WTC11 (cell line): ENCODE measurements at regions not wholly inside any gene's neighbourhood (a gene's known extent, or its start where the extent isn't known, plus 50 kb on each side); places are given as distances from the start of the nearest gene placed in this dataset.

ENCODE experiments used
- ZNF416 ChIP-seq: fragments of 250-450 bp; sonication (Bioruptor Pico); IDR thresholded peaks from 2 replicates; pipeline ENCODE4 v1.9.0; 2021; ENCODE audit warnings: mild to moderate bottlenecking, inconsistent platforms
- TF ChIP-seq, protein P1 (sequence below): fragments of 200-600 bp; IDR thresholded peaks from 2 replicates; pipeline ENCODE4 v1.8.0; 2022; ENCODE audit warnings: antibody characterized with exemption
- TF ChIP-seq, protein P2 (sequence below): sonication (generic); formaldehyde crosslinking; IDR thresholded peaks from 2 replicates; pipeline ENCODE4 v1.8.1; 2023; ENCODE audit warnings: mild to moderate bottlenecking, moderate library complexity, missing genetic modification reagents
- TF ChIP-seq, protein P3 (sequence below): sonication (generic); formaldehyde crosslinking; conservative IDR thresholded peaks from 2 replicates; pipeline ENCODE4 v1.8.1; 2023; ENCODE audit warnings: mild to moderate bottlenecking, low read depth, missing genetic modification reagents, moderate library complexity

DNA sequence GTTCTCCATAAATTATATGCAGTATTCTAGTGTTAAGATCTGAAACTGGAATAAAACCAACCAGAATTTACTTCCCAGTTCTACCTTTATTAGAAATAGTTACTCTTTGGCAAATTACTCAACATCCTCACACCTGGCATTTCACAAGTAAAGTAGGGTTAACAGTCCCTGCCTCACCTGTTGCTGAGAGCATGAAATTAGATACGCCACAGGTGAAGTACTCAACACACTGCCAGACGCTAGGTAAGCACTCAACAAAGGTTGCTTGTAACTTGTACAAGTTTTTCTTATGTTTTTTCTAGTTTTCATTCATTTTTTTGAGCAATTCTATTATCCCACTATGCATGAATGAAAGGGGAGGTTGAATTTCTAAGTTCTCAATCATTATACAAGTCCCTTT is 267.6 kb upstream of the ARHGAP42 start:
- TF ChIP-seq, protein P1, sequence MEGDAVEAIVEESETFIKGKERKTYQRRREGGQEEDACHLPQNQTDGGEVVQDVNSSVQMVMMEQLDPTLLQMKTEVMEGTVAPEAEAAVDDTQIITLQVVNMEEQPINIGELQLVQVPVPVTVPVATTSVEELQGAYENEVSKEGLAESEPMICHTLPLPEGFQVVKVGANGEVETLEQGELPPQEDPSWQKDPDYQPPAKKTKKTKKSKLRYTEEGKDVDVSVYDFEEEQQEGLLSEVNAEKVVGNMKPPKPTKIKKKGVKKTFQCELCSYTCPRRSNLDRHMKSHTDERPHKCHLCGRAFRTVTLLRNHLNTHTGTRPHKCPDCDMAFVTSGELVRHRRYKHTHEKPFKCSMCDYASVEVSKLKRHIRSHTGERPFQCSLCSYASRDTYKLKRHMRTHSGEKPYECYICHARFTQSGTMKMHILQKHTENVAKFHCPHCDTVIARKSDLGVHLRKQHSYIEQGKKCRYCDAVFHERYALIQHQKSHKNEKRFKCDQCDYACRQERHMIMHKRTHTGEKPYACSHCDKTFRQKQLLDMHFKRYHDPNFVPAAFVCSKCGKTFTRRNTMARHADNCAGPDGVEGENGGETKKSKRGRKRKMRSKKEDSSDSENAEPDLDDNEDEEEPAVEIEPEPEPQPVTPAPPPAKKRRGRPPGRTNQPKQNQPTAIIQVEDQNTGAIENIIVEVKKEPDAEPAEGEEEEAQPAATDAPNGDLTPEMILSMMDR: no peak
- TF ChIP-seq, protein P2, sequence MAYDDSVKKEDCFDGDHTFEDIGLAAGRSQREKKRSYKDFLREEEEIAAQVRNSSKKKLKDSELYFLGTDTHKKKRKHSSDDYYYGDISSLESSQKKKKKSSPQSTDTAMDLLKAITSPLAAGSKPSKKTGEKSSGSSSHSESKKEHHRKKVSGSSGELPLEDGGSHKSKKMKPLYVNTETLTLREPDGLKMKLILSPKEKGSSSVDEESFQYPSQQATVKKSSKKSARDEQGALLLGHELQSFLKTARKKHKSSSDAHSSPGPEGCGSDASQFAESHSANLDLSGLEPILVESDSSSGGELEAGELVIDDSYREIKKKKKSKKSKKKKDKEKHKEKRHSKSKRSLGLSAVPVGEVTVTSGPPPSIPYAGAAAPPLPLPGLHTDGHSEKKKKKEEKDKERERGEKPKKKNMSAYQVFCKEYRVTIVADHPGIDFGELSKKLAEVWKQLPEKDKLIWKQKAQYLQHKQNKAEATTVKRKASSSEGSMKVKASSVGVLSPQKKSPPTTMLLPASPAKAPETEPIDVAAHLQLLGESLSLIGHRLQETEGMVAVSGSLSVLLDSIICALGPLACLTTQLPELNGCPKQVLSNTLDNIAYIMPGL (CRISPR knock-in tag): no peak
- TF ChIP-seq, protein P3, sequence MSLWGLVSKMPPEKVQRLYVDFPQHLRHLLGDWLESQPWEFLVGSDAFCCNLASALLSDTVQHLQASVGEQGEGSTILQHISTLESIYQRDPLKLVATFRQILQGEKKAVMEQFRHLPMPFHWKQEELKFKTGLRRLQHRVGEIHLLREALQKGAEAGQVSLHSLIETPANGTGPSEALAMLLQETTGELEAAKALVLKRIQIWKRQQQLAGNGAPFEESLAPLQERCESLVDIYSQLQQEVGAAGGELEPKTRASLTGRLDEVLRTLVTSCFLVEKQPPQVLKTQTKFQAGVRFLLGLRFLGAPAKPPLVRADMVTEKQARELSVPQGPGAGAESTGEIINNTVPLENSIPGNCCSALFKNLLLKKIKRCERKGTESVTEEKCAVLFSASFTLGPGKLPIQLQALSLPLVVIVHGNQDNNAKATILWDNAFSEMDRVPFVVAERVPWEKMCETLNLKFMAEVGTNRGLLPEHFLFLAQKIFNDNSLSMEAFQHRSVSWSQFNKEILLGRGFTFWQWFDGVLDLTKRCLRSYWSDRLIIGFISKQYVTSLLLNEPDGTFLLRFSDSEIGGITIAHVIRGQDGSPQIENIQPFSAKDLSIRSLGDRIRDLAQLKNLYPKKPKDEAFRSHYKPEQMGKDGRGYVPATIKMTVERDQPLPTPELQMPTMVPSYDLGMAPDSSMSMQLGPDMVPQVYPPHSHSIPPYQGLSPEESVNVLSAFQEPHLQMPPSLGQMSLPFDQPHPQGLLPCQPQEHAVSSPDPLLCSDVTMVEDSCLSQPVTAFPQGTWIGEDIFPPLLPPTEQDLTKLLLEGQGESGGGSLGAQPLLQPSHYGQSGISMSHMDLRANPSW (CRISPR knock-in tag): no peak
- no peak for TF ChIP-seq ZNF416 (CRISPR knock-in tag)
